ENCODE measurements at regions not wholly inside any gene's neighbourhood (a gene's known extent, or its start where the extent isn't known, plus 50 kb on each side); places are given as distances from the start of the nearest gene placed in this dataset.

DNA sequence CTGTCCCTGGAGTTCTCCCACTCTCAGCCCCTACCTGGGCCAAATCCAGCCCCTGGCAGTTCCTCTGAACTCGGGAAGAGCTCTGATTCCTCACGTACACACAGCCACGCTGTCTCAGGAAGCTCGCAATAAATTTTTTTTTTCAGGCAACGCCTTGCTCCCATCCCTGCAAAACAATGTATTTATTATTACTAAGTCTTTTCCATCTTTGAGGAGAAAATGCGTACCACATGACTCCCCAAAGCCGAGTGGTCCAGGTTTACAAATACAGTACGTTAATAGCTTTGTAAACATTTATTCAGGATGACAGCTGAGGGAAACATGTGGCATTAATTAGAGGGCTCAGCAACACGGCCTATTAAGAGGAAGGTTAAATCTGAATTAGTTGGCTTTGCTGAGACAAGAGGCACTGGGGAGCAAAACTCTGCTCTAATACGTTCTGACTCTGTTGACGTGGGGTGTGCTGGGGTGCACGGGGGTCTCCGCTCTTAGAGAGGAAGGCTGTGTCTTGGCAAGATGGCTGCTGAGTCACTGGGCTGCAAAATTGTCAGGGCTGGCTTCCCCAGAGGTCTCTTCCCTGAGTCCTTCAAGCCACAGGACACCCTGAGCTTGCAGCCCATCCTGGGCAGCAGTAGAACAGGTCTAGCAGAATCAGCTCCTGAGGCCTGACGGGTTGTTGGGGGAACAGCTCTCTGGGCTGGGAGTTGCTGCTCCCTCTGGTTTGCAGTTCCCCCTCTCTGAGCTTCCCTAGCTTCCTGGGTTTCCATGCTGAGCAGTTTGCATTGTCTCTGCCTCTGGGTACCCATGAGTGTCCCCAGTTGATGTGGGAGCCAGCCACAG lies 185.2 kb upstream of the TBX3 start:
- Mint-ChIP-seq H3K4me3 (ENCODE audit: unreplicated experiment) (no peak overlapping the region), H3K9me3 (ENCODE audit: unreplicated experiment) (no peaks in the 10 kb centered on the region), H3K27ac (ENCODE audit: unreplicated experiment) (no peak overlapping the region), H3K4me1 (ENCODE audit: unreplicated experiment) (no peaks in the 10 kb centered on the region), H3K27me3 (ENCODE audit: unreplicated experiment) (no peaks in the 10 kb centered on the region), H3K36me3 (ENCODE audit: low read depth, unreplicated experiment) (no peaks in the 10 kb centered on the region)
- no peak for DNase-seq (ENCODE audit: low spot score)
- TF ChIP-seq CTCF (IDR thresholded peaks at IDR 0.05; ENCODE audit: unreplicated experiment), result no peak

GRCh38 chr12:114866331-114866730 lies 182.4 kb upstream of the TBX3 start:
- Mint-ChIP-seq H3K36me3 (ENCODE audit: low read depth, unreplicated experiment) (no peaks in the 10 kb centered on the region), H3K9me3 (ENCODE audit: unreplicated experiment) (no peaks in the 10 kb centered on the region), H3K27me3 (ENCODE audit: unreplicated experiment) (no peaks in the 10 kb centered on the region), H3K4me3 (ENCODE audit: unreplicated experiment) (no peak overlapping the region), H3K4me1 (ENCODE audit: unreplicated experiment) (no peaks in the 10 kb centered on the region), H3K27ac (ENCODE audit: unreplicated experiment) (no peak overlapping the region)
- no peak for TF ChIP-seq CTCF (IDR thresholded peaks at IDR 0.05; ENCODE audit: unreplicated experiment)
- no peak for DNase-seq (ENCODE audit: low spot score)

GRCh38 chr12:114864837-114865551 lies 181.0 kb upstream of the TBX3 start:
- Mint-ChIP-seq H3K27ac (ENCODE audit: unreplicated experiment) (no peak overlapping the region), H3K36me3 (ENCODE audit: low read depth, unreplicated experiment) (no peaks in the 10 kb centered on the region), H3K27me3 (ENCODE audit: unreplicated experiment) (no peaks in the 10 kb centered on the region), H3K4me3 (ENCODE audit: unreplicated experiment) (no peak overlapping the region), H3K9me3 (ENCODE audit: unreplicated experiment) (no peaks in the 10 kb centered on the region), H3K4me1 (ENCODE audit: unreplicated experiment) (no peaks in the 10 kb centered on the region)
- no peak for DNase-seq (ENCODE audit: low spot score)
- TF ChIP-seq CTCF (IDR thresholded peaks at IDR 0.05; ENCODE audit: unreplicated experiment), result no peak

DNA sequence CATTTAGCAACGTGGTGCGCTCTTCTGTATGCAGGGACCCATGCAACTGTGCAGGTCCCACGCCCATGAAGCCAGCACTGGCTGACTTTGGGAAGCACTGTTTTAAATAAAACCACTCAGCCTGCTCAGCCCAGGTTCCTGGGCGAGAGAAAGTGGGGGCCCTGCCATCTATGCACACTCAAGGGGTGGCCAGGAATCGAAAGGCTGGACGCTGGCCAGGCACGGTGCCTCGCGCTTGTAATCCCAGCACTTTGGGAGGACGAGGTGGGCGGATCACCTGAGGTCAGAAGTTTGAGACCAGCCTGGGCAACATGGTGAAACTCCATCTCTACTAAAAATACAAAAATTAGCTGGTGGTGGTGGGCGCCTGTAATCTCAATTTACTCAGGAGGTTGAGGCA lies 179.9 kb upstream of the TBX3 start:
- H3K4me3 Mint-ChIP-seq (ENCODE audit: unreplicated experiment), result no peak overlapping the region
- H3K4me1 Mint-ChIP-seq (ENCODE audit: unreplicated experiment), result no peaks in the 10 kb centered on the region
- TF ChIP-seq CTCF (IDR thresholded peaks at IDR 0.05; ENCODE audit: unreplicated experiment), result no peak
- H3K9me3 Mint-ChIP-seq (ENCODE audit: unreplicated experiment), result no peaks in the 10 kb centered on the region
- H3K36me3 Mint-ChIP-seq (ENCODE audit: low read depth, unreplicated experiment), result no peaks in the 10 kb centered on the region
- DNase-seq (ENCODE audit: low spot score), result no peak
- no peak overlapping the region for H3K27ac Mint-ChIP-seq (ENCODE audit: unreplicated experiment)
- H3K27me3 Mint-ChIP-seq (ENCODE audit: unreplicated experiment), result no peaks in the 10 kb centered on the region

GRCh38 chr12:114860969-114861368 lies 177.0 kb upstream of the TBX3 start:
- Mint-ChIP-seq H3K4me1 (ENCODE audit: unreplicated experiment) (no peaks in the 10 kb centered on the region), H3K4me3 (ENCODE audit: unreplicated experiment) (no peak overlapping the region), H3K27ac (ENCODE audit: unreplicated experiment) (no peak overlapping the region), H3K27me3 (ENCODE audit: unreplicated experiment) (no peaks in the 10 kb centered on the region), H3K9me3 (ENCODE audit: unreplicated experiment) (no peaks in the 10 kb centered on the region), H3K36me3 (ENCODE audit: low read depth, unreplicated experiment) (no peaks in the 10 kb centered on the region)
- DNase-seq (ENCODE audit: low spot score), result no peak
- TF ChIP-seq CTCF (IDR thresholded peaks at IDR 0.05; ENCODE audit: unreplicated experiment), result no peak
